ENCODE measurements at regions not wholly inside any gene's neighbourhood (a gene's known extent, or its start where the extent isn't known, plus 50 kb on each side); places are given as distances from the start of the nearest gene placed in this dataset.

DNA sequence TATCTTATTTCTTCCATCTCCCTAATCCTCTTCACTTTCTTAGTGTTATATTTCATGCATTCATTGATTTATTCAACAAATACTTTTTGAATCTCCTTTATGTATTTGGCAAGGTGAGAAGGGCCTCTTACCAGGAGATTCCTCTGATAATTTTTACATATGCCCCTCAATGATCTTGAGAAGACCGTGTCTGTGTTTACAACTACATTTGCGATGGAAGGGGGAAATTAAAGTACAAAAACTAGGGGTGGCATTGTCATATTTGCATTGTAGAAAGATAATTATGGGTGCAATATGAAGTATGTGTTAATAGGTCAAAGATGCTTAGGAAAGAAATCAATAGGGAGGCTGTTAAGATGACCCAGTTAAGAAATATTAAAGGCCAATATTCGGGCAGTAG, 1108.4 kb upstream of the MIR17HG start:
- 0 out of 2 replicates have a peak, but pooled peaks cover 6% of the 10 kb centered on the region for H3K4me1 ChIP-seq (ENCODE audit: insufficient read depth)

DNA sequence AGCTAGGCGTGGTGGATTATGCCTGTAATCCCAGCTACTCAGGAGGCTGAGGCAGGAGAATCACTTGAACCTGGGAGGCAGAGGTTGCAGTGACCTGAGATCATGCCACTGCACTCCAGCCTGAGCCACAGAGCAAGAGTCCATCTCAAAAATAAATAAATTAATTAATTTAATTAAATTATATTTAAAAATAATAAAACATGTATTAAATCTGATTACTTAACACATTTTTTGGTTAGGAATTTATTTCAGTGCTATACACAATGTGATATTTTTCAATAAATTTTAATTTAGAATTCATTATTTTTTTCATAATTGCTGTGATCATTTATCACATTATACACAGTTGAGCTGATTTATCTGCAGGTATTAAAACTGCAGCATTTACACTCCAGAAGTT, 1101.5 kb upstream of the MIR17HG start:
- ATAC-seq (no peak), DNase-seq (ENCODE audit: low spot score) (no peak)
- Histone ChIP-seq H3K79me2 (replicated peaks; ENCODE audit: insufficient read depth) (no peaks in the 10 kb centered on the region), H3K9me2 (ENCODE audit: insufficient read depth) (no peaks in the 10 kb centered on the region), H3K4me3 (no peak overlapping the region), H4K20me1 (replicated peaks; ENCODE audit: insufficient read depth) (no peaks in the 10 kb centered on the region), H3K36me3 (ENCODE audit: insufficient read depth) (no peaks in the 10 kb centered on the region), H3K27me3 (ENCODE audit: insufficient read depth) (no peaks in the 10 kb centered on the region), H3F3A (replicated peaks; ENCODE audit: low read depth) (no peaks in the 10 kb centered on the region), H3K27ac (ENCODE audit: low read depth) (no peak overlapping the region), H2AFZ (no peak overlapping the region), H3K4me2 (no peak overlapping the region), H3K4me1 (ENCODE audit: insufficient read depth) (no peaks in the 10 kb centered on the region)
- Mint-ChIP-seq H3K27ac (no peak overlapping the region), H3K9me3 (no peaks in the 10 kb centered on the region), H3K4me3 (no peak overlapping the region), H3K4me1 (no peaks in the 10 kb centered on the region), H3K36me3 (ENCODE audit: low read depth) (no peaks in the 10 kb centered on the region), H3K27me3 (ENCODE audit: insufficient read depth, low read depth, poor library complexity) (no peaks in the 10 kb centered on the region)
- TF ChIP-seq, protein P1, sequence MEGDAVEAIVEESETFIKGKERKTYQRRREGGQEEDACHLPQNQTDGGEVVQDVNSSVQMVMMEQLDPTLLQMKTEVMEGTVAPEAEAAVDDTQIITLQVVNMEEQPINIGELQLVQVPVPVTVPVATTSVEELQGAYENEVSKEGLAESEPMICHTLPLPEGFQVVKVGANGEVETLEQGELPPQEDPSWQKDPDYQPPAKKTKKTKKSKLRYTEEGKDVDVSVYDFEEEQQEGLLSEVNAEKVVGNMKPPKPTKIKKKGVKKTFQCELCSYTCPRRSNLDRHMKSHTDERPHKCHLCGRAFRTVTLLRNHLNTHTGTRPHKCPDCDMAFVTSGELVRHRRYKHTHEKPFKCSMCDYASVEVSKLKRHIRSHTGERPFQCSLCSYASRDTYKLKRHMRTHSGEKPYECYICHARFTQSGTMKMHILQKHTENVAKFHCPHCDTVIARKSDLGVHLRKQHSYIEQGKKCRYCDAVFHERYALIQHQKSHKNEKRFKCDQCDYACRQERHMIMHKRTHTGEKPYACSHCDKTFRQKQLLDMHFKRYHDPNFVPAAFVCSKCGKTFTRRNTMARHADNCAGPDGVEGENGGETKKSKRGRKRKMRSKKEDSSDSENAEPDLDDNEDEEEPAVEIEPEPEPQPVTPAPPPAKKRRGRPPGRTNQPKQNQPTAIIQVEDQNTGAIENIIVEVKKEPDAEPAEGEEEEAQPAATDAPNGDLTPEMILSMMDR (conservative IDR thresholded peaks at IDR 0.05; ENCODE audit: low read depth in 2 of 2): no peak
- TF ChIP-seq, protein P2, sequence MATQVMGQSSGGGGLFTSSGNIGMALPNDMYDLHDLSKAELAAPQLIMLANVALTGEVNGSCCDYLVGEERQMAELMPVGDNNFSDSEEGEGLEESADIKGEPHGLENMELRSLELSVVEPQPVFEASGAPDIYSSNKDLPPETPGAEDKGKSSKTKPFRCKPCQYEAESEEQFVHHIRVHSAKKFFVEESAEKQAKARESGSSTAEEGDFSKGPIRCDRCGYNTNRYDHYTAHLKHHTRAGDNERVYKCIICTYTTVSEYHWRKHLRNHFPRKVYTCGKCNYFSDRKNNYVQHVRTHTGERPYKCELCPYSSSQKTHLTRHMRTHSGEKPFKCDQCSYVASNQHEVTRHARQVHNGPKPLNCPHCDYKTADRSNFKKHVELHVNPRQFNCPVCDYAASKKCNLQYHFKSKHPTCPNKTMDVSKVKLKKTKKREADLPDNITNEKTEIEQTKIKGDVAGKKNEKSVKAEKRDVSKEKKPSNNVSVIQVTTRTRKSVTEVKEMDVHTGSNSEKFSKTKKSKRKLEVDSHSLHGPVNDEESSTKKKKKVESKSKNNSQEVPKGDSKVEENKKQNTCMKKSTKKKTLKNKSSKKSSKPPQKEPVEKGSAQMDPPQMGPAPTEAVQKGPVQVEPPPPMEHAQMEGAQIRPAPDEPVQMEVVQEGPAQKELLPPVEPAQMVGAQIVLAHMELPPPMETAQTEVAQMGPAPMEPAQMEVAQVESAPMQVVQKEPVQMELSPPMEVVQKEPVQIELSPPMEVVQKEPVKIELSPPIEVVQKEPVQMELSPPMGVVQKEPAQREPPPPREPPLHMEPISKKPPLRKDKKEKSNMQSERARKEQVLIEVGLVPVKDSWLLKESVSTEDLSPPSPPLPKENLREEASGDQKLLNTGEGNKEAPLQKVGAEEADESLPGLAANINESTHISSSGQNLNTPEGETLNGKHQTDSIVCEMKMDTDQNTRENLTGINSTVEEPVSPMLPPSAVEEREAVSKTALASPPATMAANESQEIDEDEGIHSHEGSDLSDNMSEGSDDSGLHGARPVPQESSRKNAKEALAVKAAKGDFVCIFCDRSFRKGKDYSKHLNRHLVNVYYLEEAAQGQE (IDR thresholded peaks at IDR 0.05; ENCODE audit: unreplicated experiment): no peak
- no peak for TF ChIP-seq EZH2phosphoT487 (IDR thresholded peaks at IDR 0.05; ENCODE audit: unreplicated experiment)
- TF ChIP-seq CREB1 (CRISPR knock-in tag; IDR thresholded peaks at IDR 0.05; ENCODE audit: low read depth): no peak
- no peak for TF ChIP-seq JUNB (IDR thresholded peaks at IDR 0.05; ENCODE audit: unreplicated experiment)
- TF ChIP-seq STAT1 (IDR thresholded peaks at IDR 0.05; ENCODE audit: unreplicated experiment): no peak

More for the DNA sequence above, 1108.4 kb upstream of the MIR17HG start:
- no peaks in the 10 kb centered on the region for H3K9me2 ChIP-seq (ENCODE audit: insufficient read depth)
- Mint-ChIP-seq H3K36me3 (ENCODE audit: low read depth) (no peaks in the 10 kb centered on the region), H3K9me3 (no peaks in the 10 kb centered on the region), H3K27ac (no peak overlapping the region), H3K27me3 (ENCODE audit: insufficient read depth, low read depth, poor library complexity) (no peaks in the 10 kb centered on the region), H3K4me3 (no peak overlapping the region), H3K4me1 (peaks cover 8% of the 10 kb centered on the region; the same call in 2 of the 3 replicates)
- H2AFZ ChIP-seq: no peak overlapping the region; the same call in 1 of the 2 replicates
- no peak for DNase-seq (ENCODE audit: low spot score)
- H4K20me1 ChIP-seq (replicated peaks; ENCODE audit: insufficient read depth): no peaks in the 10 kb centered on the region
- TF ChIP-seq NANOG (IDR thresholded peaks at IDR 0.05; ENCODE audit: borderline replicate concordance): no peak
- TF ChIP-seq, protein P1 (conservative IDR thresholded peaks at IDR 0.05; ENCODE audit: low read depth in 2 of 2): no peak
- TF ChIP-seq, protein P3, sequence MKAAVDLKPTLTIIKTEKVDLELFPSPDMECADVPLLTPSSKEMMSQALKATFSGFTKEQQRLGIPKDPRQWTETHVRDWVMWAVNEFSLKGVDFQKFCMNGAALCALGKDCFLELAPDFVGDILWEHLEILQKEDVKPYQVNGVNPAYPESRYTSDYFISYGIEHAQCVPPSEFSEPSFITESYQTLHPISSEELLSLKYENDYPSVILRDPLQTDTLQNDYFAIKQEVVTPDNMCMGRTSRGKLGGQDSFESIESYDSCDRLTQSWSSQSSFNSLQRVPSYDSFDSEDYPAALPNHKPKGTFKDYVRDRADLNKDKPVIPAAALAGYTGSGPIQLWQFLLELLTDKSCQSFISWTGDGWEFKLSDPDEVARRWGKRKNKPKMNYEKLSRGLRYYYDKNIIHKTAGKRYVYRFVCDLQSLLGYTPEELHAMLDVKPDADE (IDR thresholded peaks at IDR 0.05): no peak
- TF ChIP-seq ZNF331 (CRISPR knock-in tag; IDR thresholded peaks at IDR 0.05; ENCODE audit: low read depth): no peak
- TF ChIP-seq ZNF114 (CRISPR knock-in tag; IDR thresholded peaks at IDR 0.05): no peak
- TF ChIP-seq EZH2 (IDR thresholded peaks at IDR 0.05; ENCODE audit: low read depth, unreplicated experiment): no peak
- ATAC-seq: no peak
- no peaks in the 10 kb centered on the region for H3K79me2 ChIP-seq (replicated peaks; ENCODE audit: insufficient read depth)
- no peaks in the 10 kb centered on the region for H3K27me3 ChIP-seq (ENCODE audit: insufficient read depth)
- no peak overlapping the region for H3K27ac ChIP-seq (ENCODE audit: low read depth)
- H3K4me3 ChIP-seq: no peak overlapping the region
- no peak overlapping the region for H3K4me2 ChIP-seq
- no peaks in the 10 kb centered on the region for H3K36me3 ChIP-seq (ENCODE audit: insufficient read depth)
- no peaks in the 10 kb centered on the region for H3F3A ChIP-seq (replicated peaks; ENCODE audit: low read depth)

Data from GM23338 (cell line).